LNCaP clone FGC (cell line): ENCODE measurements at regions not wholly inside any gene's neighbourhood (a gene's known extent, or its start where the extent isn't known, plus 50 kb on each side); places are given as distances from the start of the nearest gene placed in this dataset.
"Not testable (repeated sequence)": the region's sequence is repeated elsewhere in the genome, so short reads cannot be mapped to it uniquely, and the experiment has no call there.

Source experiments
- DNase-seq: peaks from one replicate; pipeline ENCODE4 v3.0.0-alpha.2; 2011; ENCODE audit warnings: low read depth
- H3K4me3 ChIP-seq: 2 replicates; pipeline ENCODE4 v1.5.1; 2011; ENCODE audit warnings: mild to moderate bottlenecking, low read depth, low read length, control low read depth
- CTCF ChIP-seq: IDR thresholded peaks from 2 replicates; pipeline ENCODE4 v1.5.1; 2012; ENCODE audit warnings: mild to moderate bottlenecking; ENCODE audit not compliant: control insufficient read depth, insufficient read depth; ENCODE audit errors: extremely low read depth

- no peak for DNase-seq
- no peak overlapping the region for H3K4me3 ChIP-seq
- TF ChIP-seq CTCF = no peak
These were observed 102.0 kb upstream of the ARMC3 start for GRCh38 chr10:22825841-22826240.

- no peak for TF ChIP-seq CTCF
- H3K4me3 ChIP-seq = no peak overlapping the region
- DNase-seq = no peak
These were observed 102.9 kb upstream of the ARMC3 start for GRCh38 chr10:22824984-22825383.

GRCh38 chr10:22824520-22824919, 103.3 kb upstream of the ARMC3 start:
- TF ChIP-seq CTCF = no peak
- DNase-seq = no peak
- no peak overlapping the region for H3K4me3 ChIP-seq

- no peak for TF ChIP-seq CTCF
- no peak overlapping the region for H3K4me3 ChIP-seq
- DNase-seq = no peak
These were observed 104.7 kb upstream of the ARMC3 start for GRCh38 chr10:22823109-22823508.

GRCh38 chr10:22821921-22822320, 105.9 kb upstream of the ARMC3 start:
- not testable (repeated sequence) for H3K4me3 ChIP-seq, DNase-seq

GRCh38 chr10:22821501-22821900, 106.4 kb upstream of the ARMC3 start:
- DNase-seq = no peak
- TF ChIP-seq CTCF = no peak
- H3K4me3 ChIP-seq = no peak overlapping the region

- no peak for TF ChIP-seq CTCF
- DNase-seq = no peak
- no peak overlapping the region for H3K4me3 ChIP-seq
These were observed 101.9 kb upstream of the PIP4K2A start for GRCh38 chr10:22816298-22816653.

GRCh38 chr10:22810643-22811465, 96.5 kb upstream of the PIP4K2A start:
- no peak for TF ChIP-seq CTCF
- DNase-seq = no peak
- no peak overlapping the region for H3K4me3 ChIP-seq
